Uterus (tissue), 2 donors: ENCODE measurements at regions not wholly inside any gene's neighbourhood (a gene's known extent, or its start where the extent isn't known, plus 50 kb on each side); places are given as distances from the start of the nearest gene placed in this dataset.

Experiments used
- POLR2A ChIP-seq, 2 donors: fragments of 450-650 bp; IDR thresholded peaks; one replicate each; pipeline ENCODE4 v1.6.1; 2016; ENCODE audit warnings: antibody characterized with exemption in 2 of 2, mild to moderate bottlenecking in 1 of 2, moderate library complexity in 1 of 2
- TF ChIP-seq, protein P1 (sequence below), 4 experiments: fragments of 200-600 bp in 2 of 4; fragments of 450-650 bp in 2 of 4; sonication (generic) in 2 of 4; IDR thresholded peaks; one replicate each; pipeline ENCODE4 v1.5.1; 2016 to 2019; ENCODE audit warnings: antibody characterized with exemption in 4 of 4, mild to moderate bottlenecking in 2 of 4, moderate library complexity in 1 of 4

DNA sequence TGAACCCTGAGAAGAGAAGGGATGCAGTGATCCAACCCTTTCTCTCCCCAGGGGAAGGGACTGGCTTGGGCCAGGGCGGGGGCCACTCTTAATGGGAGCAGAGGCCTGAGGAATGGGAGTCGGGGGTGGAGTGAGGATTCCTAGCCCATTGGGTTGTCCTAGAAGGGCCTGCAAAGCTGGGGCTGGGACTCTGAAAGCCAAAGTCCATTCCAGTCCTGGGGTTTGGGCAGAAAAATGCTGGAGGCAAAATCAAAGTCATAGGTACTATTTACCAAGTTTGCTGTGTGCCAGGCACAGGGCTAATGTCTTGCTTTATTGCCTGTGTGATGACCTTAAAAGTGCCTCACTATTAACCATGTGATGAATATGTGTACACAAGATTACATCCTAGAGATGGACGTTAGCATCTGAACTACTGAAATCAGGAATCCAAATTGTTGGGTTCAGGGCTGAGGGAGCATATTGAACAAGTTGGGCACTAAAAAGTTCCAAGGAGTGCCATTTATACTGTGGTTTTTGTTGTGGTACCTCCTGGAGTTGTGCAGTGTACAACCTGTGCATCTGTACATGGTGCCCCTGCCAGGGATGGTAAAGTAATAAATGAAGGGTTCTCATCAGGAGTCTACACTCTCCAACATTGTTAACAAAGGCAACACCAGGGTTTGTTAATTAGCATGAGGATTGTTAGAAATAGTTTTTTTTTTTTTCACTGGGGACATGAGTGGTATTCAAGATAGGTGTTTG is 84.4 kb upstream of the NKD1 start:
- TF ChIP-seq, protein P1, sequence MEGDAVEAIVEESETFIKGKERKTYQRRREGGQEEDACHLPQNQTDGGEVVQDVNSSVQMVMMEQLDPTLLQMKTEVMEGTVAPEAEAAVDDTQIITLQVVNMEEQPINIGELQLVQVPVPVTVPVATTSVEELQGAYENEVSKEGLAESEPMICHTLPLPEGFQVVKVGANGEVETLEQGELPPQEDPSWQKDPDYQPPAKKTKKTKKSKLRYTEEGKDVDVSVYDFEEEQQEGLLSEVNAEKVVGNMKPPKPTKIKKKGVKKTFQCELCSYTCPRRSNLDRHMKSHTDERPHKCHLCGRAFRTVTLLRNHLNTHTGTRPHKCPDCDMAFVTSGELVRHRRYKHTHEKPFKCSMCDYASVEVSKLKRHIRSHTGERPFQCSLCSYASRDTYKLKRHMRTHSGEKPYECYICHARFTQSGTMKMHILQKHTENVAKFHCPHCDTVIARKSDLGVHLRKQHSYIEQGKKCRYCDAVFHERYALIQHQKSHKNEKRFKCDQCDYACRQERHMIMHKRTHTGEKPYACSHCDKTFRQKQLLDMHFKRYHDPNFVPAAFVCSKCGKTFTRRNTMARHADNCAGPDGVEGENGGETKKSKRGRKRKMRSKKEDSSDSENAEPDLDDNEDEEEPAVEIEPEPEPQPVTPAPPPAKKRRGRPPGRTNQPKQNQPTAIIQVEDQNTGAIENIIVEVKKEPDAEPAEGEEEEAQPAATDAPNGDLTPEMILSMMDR (IDR thresholded peaks at IDR 0.05), result no peak
- no peak for TF ChIP-seq POLR2A (IDR thresholded peaks at IDR 0.05)
